ENCODE measurements at regions not wholly inside any gene's neighbourhood (a gene's known extent, or its start where the extent isn't known, plus 50 kb on each side); places are given as distances from the start of the nearest gene placed in this dataset.

DNA sequence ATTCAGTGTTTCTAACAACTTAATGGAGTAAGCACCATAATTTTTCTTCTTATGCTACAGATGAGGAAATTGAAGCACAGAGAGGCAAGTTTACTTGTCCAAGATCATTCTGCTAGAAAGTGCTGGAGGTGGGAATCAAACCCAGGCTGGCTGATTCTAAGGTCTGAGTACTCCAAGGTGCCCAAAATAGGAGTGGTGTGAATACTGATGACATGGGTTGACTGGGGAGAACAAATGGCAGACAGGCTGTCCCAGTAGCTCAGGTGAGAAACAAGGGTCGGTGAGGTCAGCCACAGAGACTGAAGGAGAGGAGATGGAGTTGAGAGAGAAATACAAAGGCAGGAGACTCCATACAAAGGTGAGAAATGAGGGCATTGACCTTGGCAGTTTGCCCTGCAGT is 144.5 kb upstream of the EGFLAM start:
- H3K36me3 Mint-ChIP-seq (ENCODE audit: low read depth, unreplicated experiment) = no peaks in the 10 kb centered on the region
- no peak overlapping the region for H3K27ac Mint-ChIP-seq (ENCODE audit: unreplicated experiment)

GRCh38 chr5:38113456-38113855 is 144.9 kb upstream of the EGFLAM start:
- no peaks in the 10 kb centered on the region for H3K36me3 Mint-ChIP-seq (ENCODE audit: low read depth, unreplicated experiment)
- Histone ChIP-seq H3K9me3 (ENCODE audit: insufficient read depth, low read depth, low read length) (no peaks in the 10 kb centered on the region), H3K36me3 (ENCODE audit: insufficient read depth, low read length) (no peaks in the 10 kb centered on the region), H4K20me1 (ENCODE audit: insufficient read depth, low read length) (no peaks in the 10 kb centered on the region), H3K27ac (ENCODE audit: low read depth, low read length) (no peak overlapping the region), H3K4me1 (ENCODE audit: insufficient read depth, low read length) (no peaks in the 10 kb centered on the region), H3K4me3 (ENCODE audit: insufficient read depth, low read depth, low read length) (no peak overlapping the region), H3K4me2 (ENCODE audit: low read length) (no peak overlapping the region), H3K27me3 (ENCODE audit: insufficient read depth, low read length) (peaks cover 5% of the 10 kb centered on the region), H3K79me2 (ENCODE audit: insufficient read depth, low read length) (no peaks in the 10 kb centered on the region), H3K9ac (ENCODE audit: low read length) (no peak overlapping the region), H2AFZ (ENCODE audit: low read depth, low read length) (no peak overlapping the region)
- peaks cover 5% of the 10 kb centered on the region for H3K27me3 Mint-ChIP-seq (ENCODE audit: low read depth, unreplicated experiment)
- peaks cover 3% of the 10 kb centered on the region for H3K9me3 Mint-ChIP-seq (ENCODE audit: unreplicated experiment)
- FAIRE-seq = no peak
- no peaks in the 10 kb centered on the region for H3K4me1 Mint-ChIP-seq (ENCODE audit: low read depth, unreplicated experiment)
- H3K27ac Mint-ChIP-seq (ENCODE audit: unreplicated experiment) = no peak overlapping the region
- TF ChIP-seq, protein P1, sequence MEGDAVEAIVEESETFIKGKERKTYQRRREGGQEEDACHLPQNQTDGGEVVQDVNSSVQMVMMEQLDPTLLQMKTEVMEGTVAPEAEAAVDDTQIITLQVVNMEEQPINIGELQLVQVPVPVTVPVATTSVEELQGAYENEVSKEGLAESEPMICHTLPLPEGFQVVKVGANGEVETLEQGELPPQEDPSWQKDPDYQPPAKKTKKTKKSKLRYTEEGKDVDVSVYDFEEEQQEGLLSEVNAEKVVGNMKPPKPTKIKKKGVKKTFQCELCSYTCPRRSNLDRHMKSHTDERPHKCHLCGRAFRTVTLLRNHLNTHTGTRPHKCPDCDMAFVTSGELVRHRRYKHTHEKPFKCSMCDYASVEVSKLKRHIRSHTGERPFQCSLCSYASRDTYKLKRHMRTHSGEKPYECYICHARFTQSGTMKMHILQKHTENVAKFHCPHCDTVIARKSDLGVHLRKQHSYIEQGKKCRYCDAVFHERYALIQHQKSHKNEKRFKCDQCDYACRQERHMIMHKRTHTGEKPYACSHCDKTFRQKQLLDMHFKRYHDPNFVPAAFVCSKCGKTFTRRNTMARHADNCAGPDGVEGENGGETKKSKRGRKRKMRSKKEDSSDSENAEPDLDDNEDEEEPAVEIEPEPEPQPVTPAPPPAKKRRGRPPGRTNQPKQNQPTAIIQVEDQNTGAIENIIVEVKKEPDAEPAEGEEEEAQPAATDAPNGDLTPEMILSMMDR (IDR thresholded peaks at IDR 0.05; ENCODE audit: insufficient read depth, low read depth, low read length) = no peak
- no peak for TF ChIP-seq EZH2 (IDR thresholded peaks at IDR 0.05; ENCODE audit: insufficient read depth, low read length)
- H3K4me3 Mint-ChIP-seq (ENCODE audit: unreplicated experiment) = no peak overlapping the region
- DNase-seq (ENCODE audit: low read depth) = no peak

More for the DNA sequence above, 144.5 kb upstream of the EGFLAM start:
- Mint-ChIP-seq H3K9me3 (ENCODE audit: unreplicated experiment) (peaks cover 3% of the 10 kb centered on the region), H3K4me3 (ENCODE audit: unreplicated experiment) (no peak overlapping the region), H3K4me1 (ENCODE audit: low read depth, unreplicated experiment) (no peaks in the 10 kb centered on the region), H3K27me3 (ENCODE audit: low read depth, unreplicated experiment) (peaks cover 5% of the 10 kb centered on the region)
- no peak overlapping the region for H3K4me2 ChIP-seq (ENCODE audit: low read length)
- no peak overlapping the region for H3K27ac ChIP-seq (ENCODE audit: low read depth, low read length)
- no peaks in the 10 kb centered on the region for H3K36me3 ChIP-seq (ENCODE audit: insufficient read depth, low read length)
- H3K9me3 ChIP-seq (ENCODE audit: insufficient read depth, low read depth, low read length) = no peaks in the 10 kb centered on the region
- peaks cover 5% of the 10 kb centered on the region for H3K27me3 ChIP-seq (ENCODE audit: insufficient read depth, low read length)
- no peak for FAIRE-seq
- TF ChIP-seq, protein P1 (IDR thresholded peaks at IDR 0.05; ENCODE audit: insufficient read depth, low read depth, low read length) = no peak
- TF ChIP-seq EZH2 (IDR thresholded peaks at IDR 0.05; ENCODE audit: insufficient read depth, low read length) = no peak
- no peak overlapping the region for H2AFZ ChIP-seq (ENCODE audit: low read depth, low read length)
- no peak overlapping the region for H3K4me3 ChIP-seq (ENCODE audit: insufficient read depth, low read depth, low read length)
- DNase-seq (ENCODE audit: low read depth) = no peak
- no peak overlapping the region for H3K9ac ChIP-seq (ENCODE audit: low read length)
- H4K20me1 ChIP-seq (ENCODE audit: insufficient read depth, low read length) = no peaks in the 10 kb centered on the region
- no peaks in the 10 kb centered on the region for H3K4me1 ChIP-seq (ENCODE audit: insufficient read depth, low read length)
- H3K79me2 ChIP-seq (ENCODE audit: insufficient read depth, low read length) = no peaks in the 10 kb centered on the region

DNA sequence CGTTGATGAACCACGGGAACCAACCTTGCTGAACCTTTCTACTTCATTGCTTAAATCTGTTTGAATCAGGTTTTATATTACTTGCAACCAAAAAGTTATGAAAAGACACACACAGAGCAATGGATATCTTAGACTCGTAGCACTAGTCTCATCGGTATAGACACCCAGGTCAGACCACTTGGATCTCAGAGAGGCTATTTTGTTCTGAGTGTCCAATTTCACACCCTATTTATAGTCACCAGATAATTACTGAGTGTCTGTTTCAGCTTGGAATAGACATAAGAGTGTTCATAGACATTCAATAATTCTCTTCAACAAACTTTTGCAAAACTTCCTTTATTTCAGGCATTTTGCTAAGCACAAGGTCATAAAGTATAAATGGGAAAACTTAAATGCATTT is 145.4 kb upstream of the EGFLAM start:
- TF ChIP-seq, protein P1 (IDR thresholded peaks at IDR 0.05; ENCODE audit: insufficient read depth, low read depth, low read length) = no peak
- TF ChIP-seq EZH2 (IDR thresholded peaks at IDR 0.05; ENCODE audit: insufficient read depth, low read length) = no peak
- Histone ChIP-seq H4K20me1 (ENCODE audit: insufficient read depth, low read length) (no peaks in the 10 kb centered on the region), H2AFZ (ENCODE audit: low read depth, low read length) (no peak overlapping the region), H3K27ac (ENCODE audit: low read depth, low read length) (no peak overlapping the region), H3K4me3 (ENCODE audit: insufficient read depth, low read depth, low read length) (no peak overlapping the region), H3K79me2 (ENCODE audit: insufficient read depth, low read length) (no peaks in the 10 kb centered on the region), H3K4me1 (ENCODE audit: insufficient read depth, low read length) (no peaks in the 10 kb centered on the region), H3K27me3 (ENCODE audit: insufficient read depth, low read length) (peaks cover 5% of the 10 kb centered on the region), H3K9me3 (ENCODE audit: insufficient read depth, low read depth, low read length) (no peaks in the 10 kb centered on the region), H3K4me2 (ENCODE audit: low read length) (no peak overlapping the region), H3K36me3 (ENCODE audit: insufficient read depth, low read length) (no peaks in the 10 kb centered on the region), H3K9ac (ENCODE audit: low read length) (no peak overlapping the region)
- DNase-seq (ENCODE audit: low read depth) (no peak), FAIRE-seq (no peak)
- no peaks in the 10 kb centered on the region for H3K4me1 Mint-ChIP-seq (ENCODE audit: low read depth, unreplicated experiment)
- H3K9me3 Mint-ChIP-seq (ENCODE audit: unreplicated experiment) = peaks cover 3% of the 10 kb centered on the region
- H3K27ac Mint-ChIP-seq (ENCODE audit: unreplicated experiment) = no peak overlapping the region
- peaks cover 5% of the 10 kb centered on the region for H3K27me3 Mint-ChIP-seq (ENCODE audit: low read depth, unreplicated experiment)
- no peaks in the 10 kb centered on the region for H3K36me3 Mint-ChIP-seq (ENCODE audit: low read depth, unreplicated experiment)
- no peak overlapping the region for H3K4me3 Mint-ChIP-seq (ENCODE audit: unreplicated experiment)
